UCSD-AML1 (cell line): ENCODE measurements at regions not wholly inside any gene's neighbourhood (a gene's known extent, or its start where the extent isn't known, plus 50 kb on each side); places are given as distances from the start of the nearest gene placed in this dataset.

Source experiments
- DNase-seq: peaks from one replicate; lab custom pipeline; 2025; ENCODE audit not compliant: unreplicated experiment; lab: John Stamatoyannopoulos, UW

- peak; percentile 12 for DNase-seq
Observed at GRCh38 chr14:60349663-60350365, 100.8 kb downstream of the PPM1A start.

GRCh38 chr14:60350366-60350720 is 101.3 kb downstream of the PPM1A start:
- DNase-seq: no peak

GRCh38 chr14:60353420-60353819 is 104.4 kb downstream of the PPM1A start:
- DNase-seq: no peak

- DNase-seq: no peak
Observed at GRCh38 chr14:60355768-60356167, 106.7 kb downstream of the PPM1A start.

GRCh38 chr14:60356386-60356785 is 107.4 kb downstream of the PPM1A start:
- no peak for DNase-seq

GRCh38 chr14:60356906-60357550 is 108.0 kb downstream of the PPM1A start:
- DNase-seq: no peak

GRCh38 chr14:60357551-60358149 is 108.6 kb downstream of the PPM1A start:
- no peak for DNase-seq

GRCh38 chr14:60363275-60363674 is 114.3 kb downstream of the PPM1A start:
- DNase-seq: no peak

- DNase-seq: no peak
Observed at GRCh38 chr14:60363687-60364086, 114.7 kb downstream of the PPM1A start.

- no peak for DNase-seq
Observed at GRCh38 chr14:60381909-60382308, 104.0 kb downstream of the C14orf39 start.
